ENCODE measurements at regions not wholly inside any gene's neighbourhood (a gene's known extent, or its start where the extent isn't known, plus 50 kb on each side); places are given as distances from the start of the nearest gene placed in this dataset.
"Not testable (repeated sequence)": the region's sequence is repeated elsewhere in the genome, so short reads cannot be mapped to it uniquely, and the experiment has no call there.

- DNase-seq: no peak
Observed at GRCh38 chr6:44036699-44037101, 90.6 kb downstream of the MRPL14 start.

- DNase-seq: no peak
Observed at GRCh38 chr6:44036196-44036595, 91.1 kb downstream of the MRPL14 start.

DNA sequence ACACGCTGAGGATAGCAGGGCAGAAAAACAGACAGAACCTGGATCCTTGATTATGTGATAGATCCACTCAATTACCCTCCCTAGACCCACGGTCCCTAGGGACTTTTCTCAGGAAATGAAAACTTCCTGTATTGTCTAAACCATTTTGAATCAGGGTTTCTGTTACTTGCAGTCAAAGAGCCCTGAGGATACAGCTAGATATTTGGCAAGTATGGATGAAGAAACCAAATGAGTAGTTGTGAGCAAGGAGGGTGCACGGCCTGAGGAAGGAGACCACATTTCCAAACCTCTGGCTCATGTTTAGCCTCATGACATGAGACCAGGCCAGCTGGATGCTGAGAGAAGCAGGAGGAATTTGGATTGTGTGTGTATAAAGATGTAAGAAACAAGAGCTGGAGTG lies 91.6 kb downstream of the MRPL14 start:
- DNase-seq: no peak

DNA sequence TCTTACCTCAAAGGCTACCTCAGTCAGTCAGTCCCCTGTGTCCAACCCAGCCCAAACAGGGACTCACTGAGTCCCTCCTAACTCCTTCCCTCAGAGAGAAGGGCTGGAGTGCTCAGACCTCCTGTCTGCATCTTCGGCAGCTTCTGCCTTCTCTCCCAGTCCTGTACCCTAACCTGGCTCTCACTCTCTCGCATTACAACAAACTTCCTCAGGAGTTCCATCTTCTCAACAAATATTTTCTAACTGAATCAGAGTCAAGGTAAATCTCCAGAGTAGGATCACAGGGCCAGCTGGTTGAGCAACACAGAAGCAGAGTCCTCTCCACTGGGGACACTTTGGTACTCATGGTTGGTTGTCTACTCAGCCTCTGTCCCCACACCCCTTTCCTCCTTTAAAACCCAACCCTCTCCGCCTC lies 92.3 kb downstream of the MRPL14 start:
- DNase-seq: no peak

- no peak for DNase-seq
Observed at GRCh38 chr6:44034391-44034861, 92.8 kb downstream of the MRPL14 start.

- DNase-seq: no peak
Observed at GRCh38 chr6:44030812-44031454, 96.3 kb downstream of the MRPL14 start.

DNA sequence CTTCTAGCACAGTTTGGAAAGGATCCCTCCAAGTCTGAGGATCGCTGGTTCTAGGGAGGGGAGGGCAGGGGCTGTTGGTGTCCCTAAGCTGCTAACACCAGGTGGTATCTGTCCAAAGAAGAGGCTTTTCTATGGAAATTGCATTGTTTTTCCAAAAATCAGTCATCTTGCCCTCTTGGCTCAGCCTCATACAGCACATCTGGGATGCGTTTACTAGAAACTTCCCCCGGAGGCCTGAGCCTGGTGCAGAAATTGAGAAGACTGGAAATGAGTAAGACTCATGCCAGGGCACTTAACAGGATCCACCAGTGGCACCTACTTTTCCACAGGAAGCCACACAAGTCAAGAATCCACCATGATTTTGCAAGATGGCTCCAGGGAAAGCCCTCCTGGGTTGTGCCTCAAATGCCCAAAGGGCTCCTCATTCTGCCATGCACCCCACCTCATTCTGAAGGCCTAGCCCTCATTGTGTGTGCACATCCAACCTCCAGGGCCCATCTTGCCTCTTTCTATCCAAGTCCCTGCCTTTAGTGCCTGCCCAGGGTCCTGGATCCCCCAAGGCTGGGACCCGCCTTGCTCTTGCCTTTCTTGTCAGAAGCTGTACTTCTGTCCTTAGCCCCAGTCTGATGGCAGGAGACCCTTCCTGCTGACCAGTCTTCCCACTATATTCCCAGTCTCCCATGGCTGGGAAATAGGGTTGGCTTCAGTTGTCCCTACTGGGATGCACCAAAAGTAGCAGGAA lies 97.6 kb downstream of the MRPL14 start:
- DNase-seq: no peak

DNA sequence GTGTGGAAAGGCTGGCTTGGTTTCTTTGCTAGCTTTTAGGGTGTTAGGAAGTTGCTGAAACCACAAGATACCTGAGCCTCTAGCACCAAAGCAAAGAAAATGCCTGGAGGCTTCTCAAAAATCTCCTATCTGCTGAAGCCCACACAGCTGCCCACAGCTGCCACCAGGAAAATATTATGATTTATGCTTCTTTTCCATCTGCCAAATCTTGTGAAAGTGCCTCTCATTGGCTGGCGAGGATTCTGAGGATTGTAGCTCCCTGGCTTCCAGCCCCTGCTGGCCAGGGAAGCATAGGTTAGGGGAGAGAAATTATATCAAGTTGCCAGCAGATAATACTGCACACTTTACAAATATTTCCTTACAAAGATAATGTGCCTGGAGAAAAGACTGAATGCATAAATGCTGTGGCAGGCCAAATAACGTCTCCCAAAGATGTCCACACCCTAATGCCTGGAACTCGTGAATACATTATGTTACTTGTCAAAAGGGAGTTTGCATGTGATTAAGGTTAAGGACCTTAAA lies 98.4 kb downstream of the MRPL14 start:
- no peak for DNase-seq

- DNase-seq: no peak
Observed at GRCh38 chr6:44025226-44025625, 102.0 kb downstream of the MRPL14 start.

- no peak for DNase-seq
Observed at GRCh38 chr6:44024574-44025219, 102.6 kb downstream of the MRPL14 start.

GRCh38 chr6:44023586-44024454 lies 103.4 kb downstream of the MRPL14 start:
- no peak for DNase-seq

GRCh38 chr6:44022671-44023352 lies 104.4 kb downstream of the MRPL14 start:
- no peak for DNase-seq

DNA sequence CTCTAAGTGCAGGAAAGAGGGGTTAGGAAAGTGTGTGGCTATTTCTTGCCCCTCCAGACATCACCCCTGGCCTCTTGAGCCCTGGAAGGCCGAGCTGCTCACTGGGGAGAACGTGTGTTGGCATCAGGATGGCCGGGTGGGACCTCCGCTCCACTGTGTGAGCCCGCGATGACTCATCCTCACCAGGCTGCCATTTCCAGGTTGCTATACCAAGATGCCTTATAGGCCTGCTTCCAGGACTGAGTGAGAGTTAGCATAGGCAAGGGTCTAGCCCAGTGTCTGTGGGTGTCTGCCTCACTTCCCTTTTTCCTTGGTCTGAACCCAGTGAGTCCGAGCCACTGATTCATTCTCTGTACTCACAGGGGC lies 105.0 kb downstream of the MRPL14 start:
- no peak for DNase-seq

DNA sequence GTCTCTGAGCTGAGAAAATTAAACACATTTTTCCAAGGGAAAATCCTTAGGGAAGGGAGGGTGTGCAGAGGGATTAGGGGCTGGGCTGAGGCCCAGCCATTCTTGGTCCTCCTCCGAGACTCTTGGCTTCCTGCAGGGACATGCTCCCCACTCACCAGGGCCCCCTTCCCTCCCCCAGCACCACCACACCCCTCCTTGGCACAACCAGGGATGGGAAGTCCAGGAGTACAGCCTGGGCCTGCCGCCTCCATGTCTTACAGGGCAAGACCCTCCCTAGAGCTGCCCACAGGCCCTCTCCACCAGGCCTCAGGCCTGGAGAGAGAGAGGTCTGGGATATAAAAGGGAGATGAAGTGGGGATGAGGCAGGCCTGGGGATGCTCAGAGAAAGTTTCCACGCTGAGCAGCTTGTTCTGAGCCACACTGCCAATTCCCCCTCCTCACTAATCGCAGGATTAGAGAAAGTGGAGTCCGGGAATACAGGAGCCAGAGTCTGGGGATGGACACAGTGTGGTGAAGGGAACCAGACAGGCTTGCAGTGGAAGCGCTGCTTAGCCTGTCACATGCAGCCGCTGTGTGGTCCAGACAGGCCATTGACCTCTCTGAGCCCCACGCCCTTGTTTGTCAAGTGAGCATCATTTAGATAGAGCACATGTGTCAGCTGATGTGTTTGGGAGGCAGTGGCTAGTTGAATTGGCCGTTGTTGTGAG lies 105.5 kb downstream of the MRPL14 start:
- no peak for DNase-seq

DNA sequence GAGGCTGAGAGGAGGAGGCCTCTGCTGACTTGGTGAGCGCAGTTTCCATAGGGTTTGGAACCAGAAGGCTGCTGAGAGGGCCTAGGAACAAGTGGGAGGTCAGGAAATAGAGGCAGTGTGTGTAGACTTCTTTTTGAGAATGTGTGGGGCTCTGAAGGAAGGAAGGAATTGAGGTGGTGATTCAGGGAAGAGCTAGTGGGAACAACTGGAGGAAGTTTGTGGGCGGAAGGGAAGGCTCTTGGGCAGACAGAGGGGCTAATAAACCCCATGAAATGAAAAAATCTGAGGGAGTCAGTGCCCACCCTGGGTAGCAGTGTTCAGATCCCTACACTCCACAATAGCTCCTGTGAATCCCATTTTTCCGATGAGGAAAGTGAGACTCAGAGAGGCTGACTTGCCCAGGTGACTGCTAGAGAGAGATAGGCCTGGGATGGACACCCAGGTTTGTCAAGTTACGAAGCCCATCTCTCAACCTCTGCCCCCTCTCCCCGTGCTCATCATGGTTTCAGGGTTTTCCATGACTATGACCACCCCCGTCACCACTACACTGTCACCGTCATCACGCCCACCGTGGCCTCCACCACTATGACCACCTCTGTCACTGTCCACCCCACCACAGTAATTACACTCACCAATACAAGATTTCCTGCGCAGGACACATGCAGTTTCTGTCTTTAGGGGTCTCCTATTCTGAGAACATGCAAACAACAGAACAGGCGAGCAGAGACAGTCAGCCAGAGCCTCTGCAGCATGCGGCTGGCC lies 106.4 kb downstream of the MRPL14 start:
- DNase-seq: no peak

- no peak for DNase-seq
Observed at GRCh38 chr6:44020148-44020547, 107.1 kb downstream of the MRPL14 start.

DNA sequence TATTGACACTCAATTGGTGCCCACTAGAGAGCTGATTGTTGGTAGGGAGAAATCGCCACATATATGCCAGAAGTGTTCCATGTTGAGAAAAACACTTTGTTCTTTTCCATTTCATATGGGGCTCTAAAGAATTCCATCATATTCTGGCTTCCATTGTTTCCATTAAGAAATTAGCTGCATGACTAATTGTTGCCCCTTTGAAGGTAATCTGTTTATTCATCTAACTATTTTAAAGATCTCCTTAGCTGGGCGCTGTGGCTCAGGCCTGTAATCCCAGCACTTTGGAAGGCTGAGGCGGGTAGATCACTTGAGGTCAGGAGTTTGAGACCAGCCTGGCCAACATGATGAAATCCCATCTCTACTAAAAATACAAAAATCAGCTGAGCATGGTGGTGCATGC lies 109.9 kb downstream of the MRPL14 start:
- DNase-seq: not testable (repeated sequence)

GRCh38 chr6:44016131-44016870 lies 111.0 kb downstream of the MRPL14 start:
- no peak for DNase-seq

DNA sequence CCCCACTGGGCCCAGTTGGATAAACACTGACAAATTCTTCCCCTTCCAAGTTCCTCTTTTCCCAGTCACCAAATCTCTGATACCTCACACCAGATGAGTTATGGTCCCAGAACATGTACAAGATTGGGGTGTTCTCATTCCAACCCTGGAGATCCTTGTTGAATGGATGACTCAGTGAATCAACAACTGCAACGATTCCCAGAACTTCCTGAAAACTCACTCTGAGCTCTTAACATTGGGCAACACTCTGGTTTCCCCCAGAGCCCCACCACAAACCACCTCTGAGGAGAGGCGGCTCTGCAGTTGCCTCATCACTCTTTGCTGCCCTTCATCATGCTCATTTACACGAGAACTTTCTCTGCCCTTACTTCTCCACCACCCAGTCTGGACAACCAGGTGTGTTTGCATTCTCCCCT lies 115.2 kb downstream of the MRPL14 start:
- DNase-seq: no peak

- no peak for DNase-seq
Observed at GRCh38 chr6:44011350-44011920, 115.8 kb downstream of the MRPL14 start.
